ENCODE measurements at regions not wholly inside any gene's neighbourhood (a gene's known extent, or its start where the extent isn't known, plus 50 kb on each side); places are given as distances from the start of the nearest gene placed in this dataset.
"Not testable (repeated sequence)": the region's sequence is repeated elsewhere in the genome, so short reads cannot be mapped to it uniquely, and the experiment has no call there.

DNA sequence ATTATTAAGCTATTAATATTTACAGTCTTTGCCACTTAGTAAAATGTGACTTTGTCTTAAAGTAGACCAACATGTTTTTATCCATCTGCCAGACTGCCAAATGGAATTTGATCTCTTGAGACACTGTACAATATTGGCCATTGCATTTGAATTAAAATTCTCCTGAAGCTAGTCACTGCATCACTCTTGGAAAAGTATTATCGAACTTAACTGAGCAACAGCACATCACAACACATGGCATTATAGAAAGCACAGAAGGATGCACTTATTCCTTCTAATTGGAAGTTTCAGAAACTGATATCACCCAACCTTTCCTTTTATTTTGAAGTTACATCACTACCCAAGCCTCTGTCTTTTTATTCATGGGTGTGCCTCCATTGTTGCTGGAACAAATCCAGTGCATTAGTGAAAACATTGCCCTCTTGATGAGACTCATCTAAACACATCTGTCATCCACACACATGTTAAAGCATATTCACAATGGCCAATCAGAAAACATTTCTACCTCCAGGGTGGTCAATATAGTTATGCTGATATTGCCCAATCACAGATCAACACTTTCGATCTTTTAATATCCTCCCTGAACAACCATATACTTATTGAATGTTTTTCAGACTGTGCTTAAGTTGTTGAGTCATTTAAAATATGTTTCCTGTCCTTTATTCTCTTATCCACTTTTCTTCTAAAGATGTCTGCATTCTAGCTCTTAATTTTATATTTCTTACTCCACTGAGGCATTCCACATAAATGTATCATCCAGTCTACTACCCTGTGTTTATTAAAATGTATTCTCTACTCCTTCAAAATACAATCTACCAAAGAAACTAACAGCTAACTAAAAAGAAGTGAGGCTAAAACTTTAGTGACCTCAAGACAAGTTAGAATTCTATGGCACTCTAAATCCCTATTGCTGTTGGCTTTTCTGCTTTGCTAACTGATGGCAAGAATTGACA lies 535.0 kb downstream of the RFPL4B start:
- no peak for DNase-seq (ENCODE audit: low spot score)
- no peak for TF ChIP-seq CTCF (IDR thresholded peaks at IDR 0.05; ENCODE audit: extremely low read depth, missing control alignments)

DNA sequence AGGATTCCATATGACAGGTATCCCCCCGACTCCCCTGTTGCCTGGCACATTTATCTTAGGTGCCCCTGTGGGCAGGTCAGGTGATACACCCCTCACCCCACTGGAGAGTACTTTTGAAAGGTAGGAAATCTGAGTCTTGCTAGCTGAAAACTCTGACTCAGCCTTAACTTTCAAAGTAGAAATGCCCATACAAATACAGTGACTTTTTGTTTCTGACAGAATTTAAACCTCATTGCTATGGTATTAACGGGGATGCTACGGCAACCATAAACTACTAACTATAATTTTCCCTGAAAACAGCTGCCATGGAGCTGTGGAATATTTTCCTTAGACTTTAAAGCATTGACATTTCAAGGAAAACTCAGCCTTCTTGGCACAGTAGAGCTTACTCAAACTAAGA lies 536.0 kb downstream of the RFPL4B start:
- no peak for DNase-seq (ENCODE audit: low spot score)
- TF ChIP-seq CTCF (IDR thresholded peaks at IDR 0.05; ENCODE audit: extremely low read depth, missing control alignments) = no peak

GRCh38 chr6:112886415-112886814 lies 539.3 kb downstream of the RFPL4B start:
- no peak for DNase-seq (ENCODE audit: low spot score)
- TF ChIP-seq CTCF (IDR thresholded peaks at IDR 0.05; ENCODE audit: extremely low read depth, missing control alignments) = no peak

DNA sequence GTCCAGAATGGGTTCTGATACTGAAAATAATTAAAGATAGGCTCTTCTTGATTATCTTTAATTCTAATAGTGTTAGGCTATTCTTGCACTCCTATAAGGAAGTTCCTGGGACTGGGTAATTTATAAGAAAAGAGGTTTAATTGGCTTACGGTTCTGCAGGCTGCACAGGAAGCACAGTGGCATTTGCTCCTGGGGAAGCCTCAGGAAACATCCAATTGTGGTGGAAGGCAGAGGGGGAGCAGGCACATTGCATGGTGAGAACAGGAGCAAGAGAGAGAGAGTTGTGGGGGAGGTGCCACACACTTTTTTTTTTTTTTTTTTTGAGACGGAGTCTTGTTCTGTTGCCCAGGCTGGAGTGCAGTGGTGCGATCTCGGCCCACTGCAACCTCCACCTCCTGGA lies 540.3 kb downstream of the RFPL4B start:
- not testable (repeated sequence) for DNase-seq (ENCODE audit: low spot score)

DNA sequence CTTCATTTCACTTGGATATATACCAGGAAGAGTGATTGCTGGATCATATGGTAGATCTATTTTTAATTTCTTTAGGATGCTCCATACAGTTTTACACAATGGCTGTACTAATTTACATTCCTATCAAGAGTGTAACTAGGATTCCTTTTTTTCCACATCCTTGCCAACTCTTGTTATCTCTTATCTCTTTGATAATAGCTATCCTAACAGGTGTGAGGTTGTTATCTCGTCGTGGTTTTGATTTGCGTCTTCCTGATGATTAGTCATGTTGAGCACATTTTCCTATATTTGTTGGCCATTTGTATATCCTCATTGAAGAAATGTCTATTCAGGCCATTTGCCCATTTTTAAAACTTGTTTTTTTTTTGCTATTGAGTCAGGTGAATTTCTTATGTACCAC lies 552.4 kb downstream of the RFPL4B start:
- no peak for DNase-seq (ENCODE audit: low spot score)
- TF ChIP-seq CTCF (IDR thresholded peaks at IDR 0.05; ENCODE audit: extremely low read depth, missing control alignments) = no peak

DNA sequence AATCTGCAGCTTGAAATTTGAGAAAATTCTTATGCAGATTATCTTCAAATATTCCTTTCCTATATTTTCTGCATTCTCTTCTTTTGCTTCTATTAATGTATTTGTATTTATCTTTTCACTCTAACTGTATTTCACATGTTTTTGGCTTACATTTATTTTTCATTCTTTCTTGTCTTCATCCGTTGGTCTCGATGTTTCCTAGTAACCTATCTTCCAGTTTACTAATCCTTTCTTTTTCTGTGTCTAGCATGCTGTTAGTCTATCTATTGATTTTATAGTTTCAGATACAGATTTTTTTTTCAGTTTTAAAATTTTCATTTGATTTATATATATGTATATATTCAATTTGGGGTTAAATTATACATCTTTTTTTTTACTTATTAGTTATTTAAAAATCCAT lies 556.2 kb downstream of the RFPL4B start:
- no peak for DNase-seq (ENCODE audit: low spot score)
- TF ChIP-seq CTCF (IDR thresholded peaks at IDR 0.05; ENCODE audit: extremely low read depth, missing control alignments) = no peak

DNA sequence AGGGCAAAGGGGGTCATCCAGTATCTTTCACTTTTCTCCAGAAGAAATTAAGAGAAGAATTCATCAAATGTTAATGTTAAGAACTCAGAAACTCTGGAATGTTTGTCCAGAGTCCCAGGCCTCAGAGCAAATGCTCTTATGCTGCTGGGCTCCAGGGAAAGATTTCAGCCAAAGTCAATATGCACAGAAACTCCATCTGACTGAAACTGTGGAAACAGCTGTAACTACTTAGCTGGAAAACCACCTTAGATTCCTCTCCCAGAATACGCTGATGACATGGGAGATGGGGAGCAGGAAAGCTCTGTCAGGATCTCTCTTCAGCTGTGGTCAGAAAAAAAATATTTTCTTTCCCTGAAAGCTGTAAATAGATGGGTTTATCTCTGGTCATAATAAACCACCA lies 559.6 kb downstream of the RFPL4B start:
- DNase-seq (ENCODE audit: low spot score) = no peak
- TF ChIP-seq CTCF (IDR thresholded peaks at IDR 0.05; ENCODE audit: extremely low read depth, missing control alignments) = no peak

DNA sequence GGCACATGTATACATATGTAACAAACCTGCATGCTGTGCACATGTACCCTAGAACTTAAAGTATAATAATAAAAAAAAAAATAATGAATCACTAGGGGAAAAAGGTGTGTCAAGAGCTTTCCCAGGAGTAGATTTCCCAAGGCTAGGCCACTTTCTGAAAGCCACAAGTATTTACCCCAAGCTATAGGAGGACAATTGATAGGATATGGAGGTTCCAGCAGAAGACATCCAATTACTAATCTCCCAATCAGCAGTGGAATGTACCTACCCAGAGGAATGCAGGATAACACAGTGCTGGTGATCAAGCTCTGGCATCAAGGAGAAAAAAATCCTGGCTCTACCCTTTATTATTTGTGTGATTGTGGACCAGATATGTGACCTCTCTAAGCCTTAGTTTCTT lies 562.7 kb downstream of the RFPL4B start:
- no peak for DNase-seq (ENCODE audit: low spot score)
- no peak for TF ChIP-seq CTCF (IDR thresholded peaks at IDR 0.05; ENCODE audit: extremely low read depth, missing control alignments)

Data from GM20000 (cell line).